Spleen (tissue), 7 donors: ENCODE measurements at regions not wholly inside any gene's neighbourhood (a gene's known extent, or its start where the extent isn't known, plus 50 kb on each side); places are given as distances from the start of the nearest gene placed in this dataset.

Experiments
- POLR2A ChIP-seq, 3 donors: fragments of 450-650 bp; IDR thresholded peaks; one replicate each; pipeline ENCODE4 v1.5.1; 2017; ENCODE audit warnings: antibody characterized with exemption in 3 of 3, mild to moderate bottlenecking in 1 of 3
- POLR2AphosphoS5 ChIP-seq, 3 donors: sonication (generic); formaldehyde crosslinking; IDR thresholded peaks; one replicate each; pipeline ENCODE4 v1.5.1; 2017; ENCODE audit warnings: antibody characterized with exemption in 3 of 3
- TF ChIP-seq, protein P1 (sequence below), 11 experiments: fragments of 200-600 bp in 7 of 11; fragments of 450-650 bp in 4 of 11; sonication (generic) in 4 of 11; IDR thresholded peaks in 8 of 11; conservative IDR thresholded peaks in 3 of 11; 1 replicate in 7 of 11; 2 replicates in 4 of 11; pipeline versions ENCODE4 v1.4.0 to v1.8.0; 2016 to 2021; ENCODE audit warnings: antibody characterized with exemption in 11 of 11, inconsistent platforms in 4 of 11, mild to moderate bottlenecking in 1 of 11
- donor health status: DM: no; HTN: no; CAD: no; lungs with moderate emphysema.
- donor health status: DM: no; HTN: no; CAD: no.
- donor health status: DM: no; HTN: no; CAD: no.

DNA sequence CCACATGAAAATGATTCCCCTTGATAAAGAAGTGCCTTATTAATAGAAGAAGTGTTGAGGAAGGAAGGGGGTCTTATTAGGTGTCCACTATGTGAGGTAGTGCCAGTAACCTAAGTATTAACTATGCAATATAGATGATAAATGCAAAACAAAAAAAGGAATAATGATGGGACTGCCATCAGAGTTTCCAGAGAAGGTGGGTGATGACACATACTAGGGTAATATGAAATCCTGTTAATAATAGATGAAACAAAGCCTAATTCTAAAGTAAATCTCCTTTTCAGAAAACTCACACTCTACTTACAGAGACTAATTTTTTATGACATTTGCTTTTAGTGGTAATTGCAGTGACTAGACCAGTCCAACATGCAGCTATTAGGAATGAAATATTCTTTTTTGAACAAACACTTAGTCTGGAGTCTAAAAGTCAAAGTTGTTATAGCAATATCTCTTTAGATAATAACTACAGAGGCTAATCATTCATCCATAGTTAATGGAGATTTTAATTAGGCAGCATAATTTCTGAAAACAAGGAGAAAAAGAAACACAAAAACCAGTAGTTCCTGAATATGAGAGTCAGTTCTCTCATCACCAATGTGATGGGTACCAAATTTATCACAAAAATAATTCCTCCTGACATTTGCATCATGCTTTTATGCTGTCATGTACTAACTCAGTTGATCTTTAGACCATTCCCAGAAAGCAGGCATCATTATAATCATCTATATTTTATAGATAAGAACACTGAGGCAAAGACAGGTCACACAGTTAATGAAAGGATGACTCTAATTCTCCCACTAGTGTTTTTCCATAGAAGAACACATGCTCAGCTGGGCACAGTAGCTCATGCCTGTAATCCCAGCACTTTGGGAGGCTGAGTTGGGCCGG, 208.8 kb upstream of the ARG1 start:
- TF ChIP-seq, protein P1, sequence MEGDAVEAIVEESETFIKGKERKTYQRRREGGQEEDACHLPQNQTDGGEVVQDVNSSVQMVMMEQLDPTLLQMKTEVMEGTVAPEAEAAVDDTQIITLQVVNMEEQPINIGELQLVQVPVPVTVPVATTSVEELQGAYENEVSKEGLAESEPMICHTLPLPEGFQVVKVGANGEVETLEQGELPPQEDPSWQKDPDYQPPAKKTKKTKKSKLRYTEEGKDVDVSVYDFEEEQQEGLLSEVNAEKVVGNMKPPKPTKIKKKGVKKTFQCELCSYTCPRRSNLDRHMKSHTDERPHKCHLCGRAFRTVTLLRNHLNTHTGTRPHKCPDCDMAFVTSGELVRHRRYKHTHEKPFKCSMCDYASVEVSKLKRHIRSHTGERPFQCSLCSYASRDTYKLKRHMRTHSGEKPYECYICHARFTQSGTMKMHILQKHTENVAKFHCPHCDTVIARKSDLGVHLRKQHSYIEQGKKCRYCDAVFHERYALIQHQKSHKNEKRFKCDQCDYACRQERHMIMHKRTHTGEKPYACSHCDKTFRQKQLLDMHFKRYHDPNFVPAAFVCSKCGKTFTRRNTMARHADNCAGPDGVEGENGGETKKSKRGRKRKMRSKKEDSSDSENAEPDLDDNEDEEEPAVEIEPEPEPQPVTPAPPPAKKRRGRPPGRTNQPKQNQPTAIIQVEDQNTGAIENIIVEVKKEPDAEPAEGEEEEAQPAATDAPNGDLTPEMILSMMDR (IDR thresholded peaks at IDR 0.05 in 8 of 11, conservative IDR thresholded peaks at IDR 0.05 in 3 of 11) = no peak
- TF ChIP-seq POLR2A (IDR thresholded peaks at IDR 0.05) = no peak
- TF ChIP-seq POLR2AphosphoS5 (IDR thresholded peaks at IDR 0.05) = no peak
